DMS 273 treated with DMSO at 0.1 percent for 48 hours (cell line): ENCODE measurements at regions not wholly inside any gene's neighbourhood (a gene's known extent, or its start where the extent isn't known, plus 50 kb on each side); places are given as distances from the start of the nearest gene placed in this dataset.

Experiments
- DNase-seq: peaks from one replicate; lab custom pipeline; 2025; lab: John Stamatoyannopoulos, UW

- no peak for DNase-seq
These were observed 292.1 kb downstream of the GASK1B start for GRCh38 chr4:157880761-157881160.

- no peak for DNase-seq
These were observed 318.0 kb downstream of the GASK1B start for GRCh38 chr4:157854819-157855218.

- no peak for DNase-seq
These were observed 332.2 kb downstream of the GASK1B start for GRCh38 chr4:157840648-157841047.

- no peak for DNase-seq
These were observed 332.8 kb downstream of the GASK1B start for GRCh38 chr4:157840034-157840433.

GRCh38 chr4:157838366-157838765, 334.5 kb downstream of the GASK1B start:
- no peak for DNase-seq

GRCh38 chr4:157837071-157837703, 335.6 kb downstream of the GASK1B start:
- DNase-seq = no peak

- DNase-seq = no peak
These were observed 340.2 kb downstream of the GASK1B start for GRCh38 chr4:157832596-157832995.

- DNase-seq = no peak
These were observed 348.8 kb downstream of the GASK1B start for GRCh38 chr4:157824021-157824420.

- DNase-seq = no peak
These were observed 351.0 kb downstream of the GASK1B start for GRCh38 chr4:157821814-157822213.

GRCh38 chr4:157819693-157820464, 352.9 kb downstream of the GASK1B start:
- no peak for DNase-seq

- DNase-seq = no peak
These were observed 353.7 kb downstream of the GASK1B start for GRCh38 chr4:157818946-157819692.

GRCh38 chr4:157810137-157810774, 362.6 kb downstream of the GASK1B start:
- DNase-seq = no peak

GRCh38 chr4:157808796-157809383, 363.9 kb downstream of the GASK1B start:
- no peak for DNase-seq

- no peak for DNase-seq
These were observed 366.6 kb downstream of the GASK1B start for GRCh38 chr4:157806184-157806583.

GRCh38 chr4:157804986-157805385, 367.8 kb downstream of the GASK1B start:
- DNase-seq = no peak

GRCh38 chr4:157803845-157804521, 368.8 kb downstream of the GASK1B start:
- no peak for DNase-seq

GRCh38 chr4:157803421-157803820, 369.4 kb downstream of the GASK1B start:
- no peak for DNase-seq

GRCh38 chr4:157795495-157795894, 377.3 kb downstream of the GASK1B start:
- no peak for DNase-seq

- DNase-seq = no peak
These were observed 380.1 kb downstream of the GASK1B start for GRCh38 chr4:157792716-157793115.

- no peak for DNase-seq
These were observed 381.6 kb downstream of the GASK1B start for GRCh38 chr4:157791236-157791635.

- no peak for DNase-seq
These were observed 385.2 kb downstream of the GASK1B start for GRCh38 chr4:157787618-157788017.
